NCI-H2107 treated with DMSO at 0.1 percent for 48 hours (cell line): ENCODE measurements at regions not wholly inside any gene's neighbourhood (a gene's known extent, or its start where the extent isn't known, plus 50 kb on each side); places are given as distances from the start of the nearest gene placed in this dataset.

Experiments
- DNase-seq: peaks from one replicate; lab custom pipeline; 2025; ENCODE audit not compliant: unreplicated experiment; lab: John Stamatoyannopoulos, UW

DNA sequence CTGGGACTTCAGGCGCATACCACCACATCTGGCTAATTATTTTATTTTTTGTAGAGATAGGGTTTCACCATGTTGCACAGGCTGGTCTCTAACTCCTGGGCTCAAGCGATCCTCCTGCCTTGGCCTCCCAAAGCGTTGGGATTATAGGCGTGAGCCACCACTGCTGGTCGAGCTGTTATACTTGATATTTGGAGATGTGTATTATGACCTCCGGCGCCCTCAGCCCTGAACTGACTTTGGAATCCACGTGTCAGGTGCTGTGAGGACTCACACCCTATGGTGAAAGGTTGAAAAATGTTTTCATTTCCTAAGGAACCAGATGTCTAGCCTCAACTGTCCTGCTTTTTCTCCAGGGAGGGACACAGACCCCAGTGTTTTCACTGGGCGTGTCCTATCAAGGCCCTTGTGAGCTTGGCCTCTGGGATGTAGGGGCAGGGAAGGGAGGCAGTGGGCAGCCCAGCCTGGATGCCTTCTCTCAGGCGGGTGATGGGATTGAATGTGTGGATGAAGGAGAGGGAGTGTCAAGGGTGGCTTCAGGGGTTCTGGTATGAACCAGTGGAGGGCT, 56.4 kb upstream of the HAAO start:
- no peak for DNase-seq

DNA sequence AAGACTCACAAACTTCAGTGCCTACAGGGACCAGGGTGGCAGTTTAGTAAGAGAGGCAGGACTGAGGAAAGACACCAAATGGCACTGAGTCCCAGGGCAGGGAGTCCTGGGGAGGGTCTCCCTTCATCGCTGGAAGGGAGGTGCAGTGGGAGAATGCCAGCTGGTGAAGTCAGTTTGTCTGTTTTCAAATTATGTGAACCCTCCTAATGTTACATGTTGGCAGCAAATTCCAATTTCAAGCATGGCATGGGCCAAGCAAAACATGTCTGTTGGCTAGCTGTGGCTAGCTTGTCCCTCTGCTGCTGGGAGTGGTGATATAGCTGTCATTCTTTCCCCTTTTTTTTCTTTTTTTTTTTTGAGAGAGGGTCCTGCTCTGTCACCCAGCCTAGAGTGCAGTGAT, 55.9 kb upstream of the HAAO start:
- DNase-seq = no peak

DNA sequence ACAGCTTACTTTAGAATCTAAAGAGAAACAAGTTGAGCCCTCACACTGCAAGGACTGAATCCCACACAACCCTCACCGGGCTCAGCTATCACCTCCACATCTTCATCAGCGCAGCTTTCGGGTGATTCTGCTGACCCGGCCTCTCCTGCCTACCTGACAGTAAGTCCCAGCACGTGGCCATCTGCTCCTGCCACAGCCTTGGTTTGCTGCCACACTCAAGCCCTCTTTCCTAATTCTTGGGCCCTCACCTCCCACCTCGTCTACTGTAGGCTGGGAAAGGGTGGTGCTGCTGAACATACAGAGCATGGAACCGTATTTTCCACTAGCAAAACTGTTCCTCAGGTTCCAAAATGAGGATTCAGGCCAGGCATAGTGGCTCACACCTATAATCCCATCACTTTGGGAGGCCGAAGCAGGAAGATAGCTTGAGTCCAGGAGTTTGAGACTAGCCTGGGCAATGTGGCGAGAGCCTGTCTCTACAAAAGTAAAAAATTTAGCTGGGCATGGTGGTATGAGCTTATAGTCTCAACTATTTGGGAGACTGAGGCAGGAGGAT, 55.3 kb upstream of the HAAO start:
- DNase-seq = no peak

DNA sequence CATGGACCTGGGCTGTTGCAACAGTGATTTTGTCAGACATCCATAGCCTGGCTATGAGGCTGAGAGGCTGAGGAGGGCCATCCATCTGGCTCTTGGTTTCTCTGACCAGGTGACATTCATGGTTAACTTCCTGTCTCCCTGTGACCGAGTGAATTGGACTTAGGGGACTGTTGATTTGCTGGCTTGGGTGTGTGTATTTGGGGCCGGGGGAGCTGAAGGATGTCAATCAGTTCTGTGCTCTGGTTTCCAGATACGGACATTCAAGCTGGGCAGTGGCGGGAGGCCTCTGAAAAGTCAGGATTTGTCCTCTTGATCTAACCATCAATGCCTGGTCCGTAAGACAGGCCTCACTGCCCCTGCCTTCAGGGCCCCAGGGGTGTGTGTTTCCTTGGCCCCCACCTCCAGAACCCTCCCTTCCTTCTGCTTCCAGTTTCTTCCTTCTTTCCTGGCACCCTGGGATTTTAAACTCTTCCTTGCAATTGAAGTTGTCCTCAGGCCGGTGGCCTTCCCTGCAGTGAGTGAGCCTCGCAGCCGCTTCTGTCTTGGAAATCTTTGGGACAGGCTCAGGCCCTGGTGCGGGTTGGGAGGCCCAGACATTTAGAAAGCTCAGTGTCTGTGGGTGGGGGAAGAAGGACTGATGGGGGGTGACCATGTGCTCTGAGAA, 54.7 kb upstream of the HAAO start:
- no peak for DNase-seq

DNA sequence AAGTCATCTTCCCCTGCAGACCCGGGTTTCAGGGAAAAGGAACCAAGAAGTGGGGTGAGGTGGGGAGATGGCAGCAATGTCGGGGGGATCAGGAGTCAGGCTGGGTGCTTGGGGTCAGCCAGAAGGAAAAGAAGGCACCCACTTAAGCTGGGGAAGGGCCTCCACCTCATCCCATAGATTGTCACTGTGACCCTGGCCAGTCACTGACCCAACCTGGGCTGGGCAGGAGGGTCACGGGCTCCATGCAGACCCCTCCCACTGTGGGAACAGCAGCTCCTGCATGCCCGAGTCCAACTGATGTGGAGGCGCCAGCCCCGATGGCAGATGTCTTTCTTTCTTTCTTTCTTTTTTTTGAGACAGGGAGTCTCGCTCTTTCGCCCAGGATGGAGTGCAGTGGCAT, 53.6 kb upstream of the HAAO start:
- DNase-seq = no peak

DNA sequence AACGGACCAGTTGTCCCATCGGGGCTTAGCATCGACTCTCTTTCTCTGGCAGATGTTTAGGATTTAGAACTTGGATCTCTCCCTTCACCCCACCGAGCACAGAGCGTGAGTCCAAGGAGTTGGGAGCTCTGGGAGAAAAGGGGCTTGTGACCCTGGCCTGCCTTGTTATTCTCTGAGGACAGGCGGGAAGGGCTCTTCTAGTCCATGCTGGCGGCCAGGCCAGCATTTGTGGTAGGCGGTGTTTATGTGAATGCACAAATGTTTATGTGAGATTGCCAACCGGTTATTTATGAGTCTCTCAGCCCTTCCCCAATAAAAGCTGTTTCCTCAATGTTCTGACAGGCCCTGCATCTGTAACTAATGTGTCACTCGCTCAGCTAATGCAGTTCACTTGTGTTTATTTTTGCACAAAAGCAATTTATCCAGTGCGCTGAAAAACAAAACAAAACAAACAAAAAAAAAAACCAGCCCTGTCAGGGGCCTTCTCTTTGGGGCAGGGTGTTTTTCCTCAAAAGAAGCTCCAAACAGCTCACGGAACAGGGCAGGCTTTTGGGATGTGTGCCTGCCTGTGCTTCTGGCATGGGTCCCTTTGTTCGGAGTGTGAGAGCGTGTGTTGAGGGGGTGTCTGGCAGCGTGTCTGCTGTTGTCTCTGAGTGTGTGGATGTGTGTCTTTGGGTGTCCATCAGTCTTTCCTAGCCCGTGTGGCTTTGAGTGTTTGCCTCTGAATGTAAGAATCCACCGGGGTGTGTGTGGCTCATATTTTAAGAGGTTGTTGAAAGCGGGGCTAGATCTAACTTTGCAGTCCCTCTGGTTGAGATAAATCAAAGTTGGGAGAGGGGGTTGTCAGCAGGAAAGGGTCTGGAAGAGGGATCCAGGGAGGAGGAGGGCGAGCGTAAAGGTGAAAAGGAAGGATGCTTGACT, 52.8 kb upstream of the HAAO start:
- DNase-seq = peak; percentile 12

DNA sequence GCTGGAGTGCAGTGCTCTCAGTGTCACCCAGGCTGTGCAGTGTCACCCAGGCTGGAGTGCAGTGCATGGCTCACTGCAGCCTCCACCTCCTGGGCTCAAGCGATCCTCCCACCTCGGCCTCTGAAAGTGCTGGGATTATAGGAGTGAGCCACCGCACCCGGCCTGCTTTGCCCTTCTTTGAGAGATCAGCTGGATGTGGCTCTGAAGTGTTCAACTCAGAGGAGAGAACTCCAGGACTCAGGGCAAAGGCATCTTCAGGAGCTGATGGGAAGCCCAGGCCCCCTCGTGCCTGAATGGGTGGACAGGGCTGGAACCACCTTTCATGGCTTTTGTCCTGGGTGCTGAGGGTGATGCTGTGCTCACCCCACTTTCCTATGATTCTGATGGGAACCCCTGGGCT, 52.0 kb upstream of the HAAO start:
- DNase-seq = no peak

DNA sequence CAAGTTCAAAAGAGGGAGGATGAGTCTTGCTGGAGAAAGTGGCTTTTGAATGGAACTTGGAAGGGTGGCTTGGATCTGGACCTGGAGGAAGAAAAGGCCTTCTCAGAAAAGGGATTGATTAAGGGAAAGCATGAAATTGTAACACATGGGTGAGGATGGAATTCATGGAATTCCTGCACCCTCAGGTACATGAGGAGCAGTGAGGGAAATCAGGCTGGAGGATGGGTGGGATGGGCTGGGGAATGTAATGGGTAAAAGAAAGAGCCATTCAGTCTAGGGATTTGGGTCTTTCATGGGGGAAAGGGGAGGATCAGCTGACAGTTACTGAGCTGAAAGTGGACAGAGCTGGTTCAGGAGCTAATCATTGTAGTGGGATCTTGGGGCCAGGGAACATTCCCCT, 51.2 kb upstream of the HAAO start:
- DNase-seq = no peak

DNA sequence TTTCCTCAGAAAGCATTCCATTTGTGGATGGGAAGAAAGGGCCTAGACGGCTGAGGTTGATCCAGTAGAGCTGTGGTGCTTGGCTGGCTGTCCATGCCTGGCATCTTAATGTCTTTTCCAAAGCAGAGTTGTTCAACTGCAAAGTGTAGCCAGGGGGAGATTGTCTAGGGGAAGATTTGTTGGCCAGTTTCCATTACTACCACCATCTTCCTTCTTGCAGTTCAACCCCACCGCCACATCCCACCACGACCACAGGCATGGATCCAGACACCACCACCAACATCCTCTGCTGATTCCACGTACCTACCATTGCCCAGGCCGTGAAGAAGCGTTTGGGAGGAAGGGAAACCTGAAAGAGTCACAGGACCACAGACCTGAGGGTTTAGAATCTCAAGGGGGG, 50.7 kb upstream of the HAAO start:
- no peak for DNase-seq

DNA sequence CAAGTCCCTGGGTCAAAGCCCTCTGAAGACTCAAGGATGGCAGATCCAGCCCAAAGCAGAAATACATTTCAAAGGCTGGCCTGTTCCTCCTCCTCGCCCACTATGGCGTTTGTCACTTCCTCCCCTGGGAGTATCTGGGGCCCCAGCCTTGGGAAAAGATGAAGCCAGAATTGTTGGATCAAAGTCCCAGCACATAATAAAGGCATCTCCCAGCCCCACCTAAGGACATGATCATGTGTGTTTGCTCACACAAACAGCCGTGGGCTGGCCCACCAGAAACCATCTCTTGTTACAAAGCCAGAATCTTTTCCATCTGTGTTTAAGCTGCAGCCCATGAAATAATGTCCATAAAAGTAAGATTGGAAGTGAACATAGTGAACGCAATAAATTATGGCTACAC, 50.1 kb upstream of the HAAO start:
- no peak for DNase-seq
